ENCODE measurements at regions not wholly inside any gene's neighbourhood (a gene's known extent, or its start where the extent isn't known, plus 50 kb on each side); places are given as distances from the start of the nearest gene placed in this dataset.

GRCh38 chr10:61822096-61822495, 79.4 kb upstream of the ARID5B start:
- FAIRE-seq, result no peak
- TF ChIP-seq SP2 (IDR thresholded peaks at IDR 0.05; ENCODE audit: low read length) (no peak), ATF2 (IDR thresholded peaks at IDR 0.05; ENCODE audit: low read length) (no peak), MAX (IDR thresholded peaks at IDR 0.05) (no peak), TAF7 (optimal IDR thresholded peaks at IDR 0.05; ENCODE audit: borderline replicate concordance, low read depth, low read length) (no peak), CHD2 (IDR thresholded peaks at IDR 0.05; ENCODE audit: low read length) (no peak), FOSL1 (IDR thresholded peaks at IDR 0.05; ENCODE audit: insufficient read depth, low read depth, low read length) (no peak), CREB1 (IDR thresholded peaks at IDR 0.05) (no peak), EP300 (IDR thresholded peaks at IDR 0.05; ENCODE audit: borderline replicate concordance in 1 of 2, low read depth in 2 of 2, low read length in 2 of 2) (no peak), CTCF (IDR thresholded peaks at IDR 0.05; ENCODE audit: control extremely low read depth in 1 of 3, insufficient read depth in 1 of 3, low read depth in 1 of 3, low read length in 3 of 3) (no peak), SIRT6 (IDR thresholded peaks at IDR 0.05; ENCODE audit: low read length) (no peak), CBX5 (IDR thresholded peaks at IDR 0.05; ENCODE audit: low read depth, low read length) (no peak)

More at GRCh38 chr10:61822096-61822495, 79.4 kb upstream of the ARID5B start:
- no peaks in the 10 kb centered on the region for H3K36me3 ChIP-seq (ENCODE audit: control insufficient read depth in 2 of 4, insufficient read depth in 4 of 4, low read length in 3 of 4)
- DNase-seq (ENCODE audit: low read depth in 1 of 2, low spot score in 2 of 2), result no peak
- H4K5ac ChIP-seq (ENCODE audit: insufficient read length, low read depth, low read length), result no peak overlapping the region
- H4K91ac ChIP-seq (replicated peaks; ENCODE audit: insufficient read length, low read length), result no peak overlapping the region
- no peaks in the 10 kb centered on the region for H3K9me3 ChIP-seq (ENCODE audit: insufficient read depth in 2 of 2, low read depth in 1 of 2, low read length in 1 of 2)
- POLR2A ChIA-PET (ENCODE audit: partially characterized antibody), result no interaction called here
- H3K79me2 ChIP-seq (ENCODE audit: control insufficient read depth in 1 of 2, insufficient read depth in 2 of 2, low read length in 2 of 2), result no peaks in the 10 kb centered on the region
- no peak overlapping the region for H3K18ac ChIP-seq (ENCODE audit: extremely low read depth, low read length)
- 89% methylated on average over 1 of the region's 1 CpG; no CpG with 5 or more reads in 1 of the 2 experiments for WGBS, 2 experiments (ENCODE audit: extremely low coverage in 1 of 2, insufficient coverage in 1 of 2, insufficient read length in 1 of 2, insufficient replicate concordance in 2 of 2, low coverage in 1 of 2, low lambda C conversion rate in 2 of 2, missing lambda C conversion rate in 1 of 2)
- no peak overlapping the region for H3K4me2 ChIP-seq (ENCODE audit: insufficient read depth in 1 of 2, low read depth in 2 of 2, low read length in 2 of 2)
- H2BK5ac ChIP-seq (ENCODE audit: low read depth, low read length), result no peak overlapping the region
- H2AK5ac ChIP-seq (ENCODE audit: low read depth, low read length), result no peak overlapping the region
- peaks cover 0 to 1% (median 0%) of the 10 kb centered on the region in 4 experiments; a peak in 4 of 7 replicates for H3K27me3 ChIP-seq (replicated peaks in 1 of 4; ENCODE audit: control insufficient read depth in 3 of 4, extremely low read depth in 1 of 4, insufficient read depth in 3 of 4, low read length in 3 of 4)
- no peaks in the 10 kb centered on the region for H3K79me1 ChIP-seq (ENCODE audit: low read depth, low read length)
- no peak overlapping the region for H2BK15ac ChIP-seq (ENCODE audit: low read length)
- H3K4me3 ChIP-seq (ENCODE audit: extremely low read depth in 1 of 4, insufficient read depth in 2 of 4, low read depth in 3 of 4, low read length in 4 of 4), result no peak overlapping the region
- no peaks in the 10 kb centered on the region for H3K23me2 ChIP-seq (ENCODE audit: low read depth, low read length)
- no peak overlapping the region for H2AFZ ChIP-seq (ENCODE audit: low read length)
- no peak overlapping the region for H2BK120ac ChIP-seq (replicated peaks; ENCODE audit: low read depth, low read length)
- H3K4me1 ChIP-seq (replicated peaks in 1 of 4; ENCODE audit: control insufficient read depth in 3 of 4, insufficient read depth in 4 of 4, low read length in 3 of 4), result no peaks in the 10 kb centered on the region
- H2BK20ac ChIP-seq (ENCODE audit: low read length), result no peak overlapping the region
- no peak overlapping the region for H3K9ac ChIP-seq (replicated peaks in 1 of 4; ENCODE audit: extremely low read depth in 1 of 4, low read depth in 3 of 4, low read length in 3 of 4)
- no peak overlapping the region for H4K8ac ChIP-seq (ENCODE audit: extremely low read depth, insufficient read depth, low read length)
- CTCF ChIA-PET (ENCODE audit: partially characterized antibody), result interaction anchor here (0.5 to 4.7 kb wide), 5 partner anchors 12 to 681 kb away, joined by 3 to 29 read pairs (median 6); no protein-coding TSS in a partner anchor
- H3K56ac ChIP-seq (replicated peaks; ENCODE audit: insufficient read length, low read depth, low read length), result no peak overlapping the region
- H3K4ac ChIP-seq (replicated peaks; ENCODE audit: insufficient read length, low read depth, low read length), result no peak overlapping the region
- no peak overlapping the region for H3K27ac ChIP-seq (ENCODE audit: low read depth, low read length)
- H2BK12ac ChIP-seq (ENCODE audit: low read depth, low read length), result no peak overlapping the region
- no peak overlapping the region for H3K14ac ChIP-seq (ENCODE audit: insufficient read length)
- no peaks in the 10 kb centered on the region for H4K20me1 ChIP-seq (replicated peaks in 1 of 2; ENCODE audit: control insufficient read depth in 1 of 2, insufficient read depth in 2 of 2, low read length in 2 of 2)
- no peak overlapping the region for H3K23ac ChIP-seq (ENCODE audit: insufficient read length)
